M059J (cell line): ENCODE measurements at regions not wholly inside any gene's neighbourhood (a gene's known extent, or its start where the extent isn't known, plus 50 kb on each side); places are given as distances from the start of the nearest gene placed in this dataset.
A peak's percentile ranks its signal among the peaks of the same experiment; 100 is the strongest.
"Not testable (repeated sequence)": the region's sequence is repeated elsewhere in the genome, so short reads cannot be mapped to it uniquely, and the experiment has no call there.

Experiments
- DNase-seq: peaks from one replicate; pipeline ENCODE4 v3.0.0-alpha.2; 2012; ENCODE audit warnings: low read depth

- DNase-seq, result no peak
Observed at GRCh38 chr11:98036810-98037209, 983.9 kb upstream of the CNTN5 start.

GRCh38 chr11:98040061-98040808 is 980.5 kb upstream of the CNTN5 start:
- DNase-seq, result peak; percentile 5

DNA sequence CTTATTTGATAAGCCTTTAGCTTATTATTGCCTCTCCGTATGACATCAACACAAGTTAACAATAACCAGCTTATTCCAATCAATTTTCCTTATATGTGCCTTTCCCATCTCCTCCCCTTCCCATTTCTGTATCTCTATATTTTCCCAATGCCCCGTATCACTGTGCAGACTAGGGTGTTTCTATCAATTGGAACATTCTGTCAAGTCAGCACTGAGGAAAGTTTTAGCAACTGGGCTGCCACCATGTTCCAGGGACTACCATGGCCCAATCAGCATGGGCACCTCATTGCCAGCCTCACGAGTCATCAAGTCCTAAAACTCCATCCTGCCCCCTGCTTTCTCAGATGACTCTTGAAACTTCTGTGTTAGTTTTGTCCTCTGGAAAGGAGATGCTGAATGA is 973.1 kb upstream of the CNTN5 start:
- DNase-seq, result no peak

GRCh38 chr11:98053851-98054250 is 966.9 kb upstream of the CNTN5 start:
- DNase-seq, result no peak

GRCh38 chr11:98056945-98057344 is 963.8 kb upstream of the CNTN5 start:
- no peak for DNase-seq

DNA sequence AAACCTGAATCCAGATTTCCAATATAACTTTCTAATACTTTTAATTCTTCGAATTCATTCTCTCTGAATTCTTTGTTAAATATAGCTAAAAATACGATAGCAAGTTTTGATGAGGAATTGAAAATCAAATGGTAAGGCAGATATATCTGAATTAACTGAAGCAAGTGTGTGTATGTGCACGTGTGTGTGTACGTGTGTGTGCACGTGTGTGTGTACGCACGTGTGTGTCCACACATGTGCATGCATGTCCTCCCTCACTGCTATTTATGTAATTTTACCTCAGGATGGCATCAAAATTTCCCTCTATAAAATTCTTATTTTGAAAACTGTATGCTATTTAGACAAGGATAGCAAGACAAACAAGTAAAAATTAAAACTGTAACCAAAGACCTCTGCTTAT is 961.3 kb upstream of the CNTN5 start:
- DNase-seq, result no peak

- DNase-seq, result no peak
Observed at GRCh38 chr11:98060759-98061158, 960.0 kb upstream of the CNTN5 start.

DNA sequence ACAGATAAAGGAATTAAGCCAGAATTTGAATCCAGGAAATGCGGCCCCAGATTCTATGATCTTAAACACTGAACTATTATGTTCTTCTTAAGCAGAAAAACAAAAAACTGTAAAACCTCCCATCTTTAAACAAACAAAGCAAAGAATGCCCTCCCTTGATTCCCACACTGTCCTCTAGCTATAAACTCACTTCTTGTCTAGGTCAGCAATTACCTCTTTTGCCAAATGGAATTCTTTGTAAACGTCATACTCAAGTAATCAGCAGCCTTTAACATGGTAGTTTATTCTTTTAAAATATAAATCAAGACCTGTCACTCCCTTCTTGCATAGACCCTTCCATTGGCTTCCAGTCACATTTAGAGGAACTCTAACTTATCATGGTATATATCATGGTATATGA is 958.9 kb upstream of the CNTN5 start:
- no peak for DNase-seq

DNA sequence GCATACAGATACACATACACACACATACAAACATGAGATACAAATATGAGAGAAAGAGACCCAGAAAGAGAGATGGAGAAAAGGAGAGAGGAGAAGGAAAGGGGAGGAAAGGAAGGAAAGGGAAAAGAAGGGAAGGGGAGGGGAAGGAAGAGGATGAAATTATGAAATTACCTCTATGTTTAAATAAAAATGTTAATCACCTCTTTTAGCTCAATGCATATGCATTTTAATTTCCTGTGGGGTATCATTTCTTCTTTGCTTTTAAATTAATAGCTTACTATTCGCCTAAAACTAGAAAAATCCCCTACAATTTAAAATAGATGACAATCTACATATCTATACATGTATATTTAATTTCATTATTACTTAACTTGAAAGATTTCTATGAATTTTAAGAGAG is 958.0 kb upstream of the CNTN5 start:
- no peak for DNase-seq

DNA sequence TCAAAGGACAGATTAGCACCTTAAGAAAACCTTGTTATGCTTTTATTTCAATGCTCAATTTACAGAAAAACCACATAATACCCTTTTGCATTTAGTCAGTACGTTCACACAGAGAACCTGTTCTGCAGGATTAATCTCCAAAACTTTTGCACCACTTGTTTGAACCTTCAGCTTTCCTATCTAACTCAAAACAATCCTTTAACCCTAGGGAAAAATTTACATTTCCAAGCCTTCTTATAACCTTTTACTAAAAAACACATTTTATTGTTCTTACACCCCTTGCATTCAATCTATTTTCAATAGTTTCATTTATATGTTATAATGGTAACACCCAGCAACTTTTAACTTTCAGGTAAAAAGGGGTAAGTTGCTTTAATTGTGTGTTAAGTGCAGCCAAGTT is 952.5 kb upstream of the CNTN5 start:
- no peak for DNase-seq

GRCh38 chr11:98069147-98069546 is 951.6 kb upstream of the CNTN5 start:
- not testable (repeated sequence) for DNase-seq

DNA sequence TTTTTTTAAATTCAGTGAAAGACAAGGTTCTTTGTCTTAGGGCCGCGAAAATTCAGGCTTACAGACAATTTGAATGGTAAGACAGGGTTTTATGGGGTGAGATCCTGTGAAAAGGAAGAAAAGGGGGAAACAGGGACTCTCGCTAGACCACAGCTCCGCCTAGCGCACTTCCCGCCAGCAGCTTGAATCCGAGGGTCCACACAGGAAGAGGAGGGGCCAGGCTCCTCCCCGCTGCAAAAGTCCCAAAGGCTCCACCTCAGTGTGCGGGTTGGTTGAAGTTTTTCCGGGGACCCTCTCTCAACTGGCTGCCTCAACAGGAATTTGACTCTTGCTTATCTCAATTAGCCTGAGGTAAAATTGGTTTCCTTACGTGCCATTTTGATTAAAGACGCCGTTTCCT is 950.9 kb upstream of the CNTN5 start:
- DNase-seq, result peak; percentile 12

DNA sequence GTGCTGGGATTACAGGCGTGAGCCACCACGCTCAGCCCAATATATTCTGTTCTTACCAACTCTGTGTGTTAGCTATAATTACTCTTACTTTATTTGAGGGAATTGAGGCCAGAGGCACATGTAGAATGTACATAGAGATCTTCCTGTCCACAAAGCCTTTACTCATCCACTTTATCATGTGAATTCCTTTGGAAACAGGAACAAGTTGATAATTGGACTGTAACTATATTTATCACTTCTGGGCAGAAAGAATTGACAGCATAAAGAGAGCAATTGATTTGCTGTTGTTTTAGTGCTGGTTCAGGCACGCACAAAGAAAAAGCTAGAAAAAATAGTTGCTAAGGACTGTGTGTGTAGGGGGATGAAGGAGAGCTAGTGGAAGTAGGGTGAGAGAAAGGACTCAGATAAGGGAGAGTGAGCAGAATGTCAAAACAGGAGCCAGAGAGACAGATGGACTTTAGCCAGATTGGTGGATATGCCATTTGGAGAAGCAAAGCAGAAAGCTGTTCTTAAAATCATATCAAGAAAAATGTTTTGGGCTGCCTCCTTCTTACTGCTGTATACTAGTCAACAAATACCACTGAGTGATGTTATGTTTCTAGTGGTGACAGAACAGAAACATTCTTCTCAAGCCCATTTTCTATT is 929.8 kb upstream of the CNTN5 start:
- no peak for DNase-seq

DNA sequence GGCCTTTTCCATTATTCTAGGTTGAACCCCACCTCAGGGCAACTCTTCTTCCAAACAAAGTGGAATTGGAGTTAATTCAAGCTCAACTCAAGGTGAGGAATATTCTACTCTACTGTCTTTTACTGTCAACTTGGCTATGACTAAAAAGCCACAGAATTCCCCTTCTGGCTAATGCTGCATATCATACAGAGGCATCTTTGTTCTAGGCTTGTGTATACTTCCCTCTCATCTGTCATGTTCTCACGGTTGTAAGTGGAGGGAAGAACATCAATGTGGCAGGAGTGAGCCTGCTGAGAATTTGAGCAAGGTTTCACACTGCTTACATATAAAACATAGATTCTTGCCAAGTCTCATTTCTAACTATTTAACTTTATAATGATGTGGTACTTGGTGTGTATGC is 921.4 kb upstream of the CNTN5 start:
- DNase-seq, result peak; percentile 28

DNA sequence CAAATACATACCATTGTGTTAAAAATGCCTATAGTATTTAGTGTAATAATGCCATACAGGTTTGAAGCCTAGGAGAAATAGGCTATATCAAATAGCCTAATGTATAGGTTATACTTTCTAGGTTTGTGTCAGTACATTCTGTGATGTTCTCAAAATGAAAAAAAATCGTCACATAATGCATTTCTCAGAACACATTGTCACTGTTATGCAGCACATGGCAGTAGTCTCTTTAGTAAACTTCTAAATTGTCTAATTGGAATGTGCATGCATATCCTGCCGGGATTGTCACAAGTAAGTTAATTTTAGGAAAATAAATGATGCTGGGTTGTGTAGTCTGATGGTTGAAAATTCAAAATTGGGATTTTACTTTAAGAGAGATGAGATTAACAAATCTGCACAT is 920.1 kb upstream of the CNTN5 start:
- no peak for DNase-seq

DNA sequence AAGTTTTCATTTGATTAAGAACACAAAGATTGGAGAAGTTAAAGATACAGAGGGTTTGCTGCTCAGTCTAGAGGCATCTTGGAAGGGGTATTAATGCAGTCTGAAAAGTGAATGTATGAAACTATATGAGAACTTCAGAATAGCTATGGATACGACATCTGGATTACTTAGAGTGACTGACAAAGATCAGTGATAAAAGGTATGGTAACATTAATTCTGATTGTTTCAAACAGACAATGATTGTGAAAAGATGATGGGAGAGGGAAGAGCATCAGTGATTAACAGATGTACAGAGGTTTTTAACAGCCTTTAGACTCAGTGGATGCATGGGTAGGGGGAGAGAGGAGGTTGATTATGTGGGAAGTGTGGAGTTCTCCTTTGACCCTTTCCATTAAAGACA is 919.4 kb upstream of the CNTN5 start:
- no peak for DNase-seq

- no peak for DNase-seq
Observed at GRCh38 chr11:98104249-98104648, 916.5 kb upstream of the CNTN5 start.

DNA sequence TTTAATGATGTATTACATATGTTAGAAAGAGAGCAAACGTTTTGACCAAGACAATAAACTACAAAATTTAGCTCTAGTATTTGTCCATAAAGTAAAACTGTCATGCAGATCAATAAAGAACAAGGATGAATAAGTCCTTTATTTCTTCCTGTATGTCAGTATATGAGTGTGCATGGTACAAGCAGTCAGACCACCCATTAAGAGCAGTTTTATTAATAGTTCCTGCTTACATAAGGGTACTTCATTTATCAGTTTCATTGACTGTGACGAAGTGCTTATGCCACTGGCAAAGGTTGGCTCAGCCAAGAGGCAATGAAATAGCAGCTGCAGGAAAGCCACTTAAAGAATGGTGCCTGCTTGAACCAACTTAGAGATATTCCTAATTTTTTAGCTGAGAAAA is 913.0 kb upstream of the CNTN5 start:
- DNase-seq, result no peak

- DNase-seq, result no peak
Observed at GRCh38 chr11:98110030-98110429, 910.7 kb upstream of the CNTN5 start.

- DNase-seq, result no peak
Observed at GRCh38 chr11:98115873-98116272, 904.9 kb upstream of the CNTN5 start.

- no peak for DNase-seq
Observed at GRCh38 chr11:98130117-98130625, 890.6 kb upstream of the CNTN5 start.

DNA sequence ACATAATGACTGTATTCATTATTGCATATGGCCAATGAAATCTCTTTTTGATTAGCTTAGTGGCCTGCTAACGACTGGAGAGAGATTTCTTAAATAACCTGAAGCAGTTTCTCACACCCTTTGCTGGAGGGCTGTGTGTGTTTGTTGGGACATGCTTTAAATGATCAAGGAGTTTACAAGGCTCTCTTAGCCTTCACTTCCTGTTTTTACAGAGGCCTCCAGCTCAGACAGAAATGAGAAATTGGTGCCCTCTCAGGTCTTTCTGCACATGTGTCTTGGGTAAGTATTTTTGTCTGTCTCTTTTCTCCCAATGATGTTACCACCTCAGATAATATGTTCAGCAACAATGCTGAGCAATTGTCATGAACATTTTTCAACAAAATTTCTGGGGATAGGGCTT is 884.4 kb upstream of the CNTN5 start:
- DNase-seq, result no peak

GRCh38 chr11:98137437-98137836 is 883.3 kb upstream of the CNTN5 start:
- DNase-seq, result no peak

GRCh38 chr11:98143661-98144060 is 877.1 kb upstream of the CNTN5 start:
- no peak for DNase-seq
